GM23338 (cell line): ENCODE measurements at regions not wholly inside any gene's neighbourhood (a gene's known extent, or its start where the extent isn't known, plus 50 kb on each side); places are given as distances from the start of the nearest gene placed in this dataset.

Experiments used
- ATAC-seq: fragments of 200-7000 bp; cut with Tn5 transposase; 3 replicates; pipeline ENCODE4 v1.9.1; 2020
- DNase-seq: peaks from one replicate; pipeline ENCODE4 v3.0.0-alpha.2; 2015; ENCODE audit warnings: low spot score
- H2AFZ ChIP-seq: fragments of 200-600 bp; sonication (generic); 2 replicates; pipeline ENCODE4 v1.8.0; 2016; ENCODE audit warnings: antibody characterized with exemption, mild to moderate bottlenecking, moderate library complexity
- H3F3A ChIP-seq: fragments of 200-600 bp; sonication (generic); replicated peaks from 2 replicates; pipeline ENCODE4 v1.8.0; 2017; ENCODE audit warnings: antibody characterized with exemption, mixed run types, low read depth
- H3K27ac ChIP-seq: fragments of 200-600 bp; sonication (generic); 2 replicates; pipeline ENCODE4 v1.6.1; 2016; ENCODE audit warnings: low read depth
- H3K27me3 ChIP-seq: fragments of 200-600 bp; sonication (generic); 2 replicates; pipeline ENCODE4 v1.8.0; 2016; ENCODE audit warnings: mild to moderate bottlenecking, mixed run types, moderate library complexity; ENCODE audit not compliant: insufficient read depth
- H3K36me3 ChIP-seq: fragments of 200-600 bp; sonication (generic); 2 replicates; pipeline ENCODE4 v1.8.0; 2016; ENCODE audit warnings: mild to moderate bottlenecking; ENCODE audit not compliant: insufficient read depth
- H3K4me1 ChIP-seq: fragments of 200-600 bp; sonication (generic); 2 replicates; pipeline ENCODE4 v1.8.0; 2016; ENCODE audit warnings: mild to moderate bottlenecking, moderate library complexity; ENCODE audit not compliant: insufficient read depth
- H3K4me2 ChIP-seq: fragments of 200-600 bp; sonication (generic); 2 replicates; pipeline ENCODE4 v1.7.1; 2017; ENCODE audit warnings: mixed run types
- H3K4me3 ChIP-seq: fragments of 200-600 bp; sonication (generic); 2 replicates; pipeline ENCODE4 v1.6.1; 2016; ENCODE audit warnings: mixed run types
- H3K79me2 ChIP-seq: fragments of 200-600 bp; sonication (generic); replicated peaks from 2 replicates; pipeline ENCODE4 v1.8.0; 2017; ENCODE audit warnings: mild to moderate bottlenecking; ENCODE audit not compliant: insufficient read depth
- H3K9me2 ChIP-seq: fragments of 200-600 bp; sonication (generic); 2 replicates; pipeline ENCODE4 v1.8.0; 2017; ENCODE audit not compliant: insufficient read depth
- H4K20me1 ChIP-seq: fragments of 200-600 bp; sonication (generic); replicated peaks from 2 replicates; pipeline ENCODE4 v1.8.0; 2017; ENCODE audit warnings: mild to moderate bottlenecking; ENCODE audit not compliant: insufficient read depth
- H3K27ac Mint-ChIP-seq: 2 replicates; pipeline ENCODE4 v1.8.0; 2020; ENCODE audit warnings: inconsistent platforms, mild to moderate bottlenecking, moderate library complexity, mixed read lengths
- H3K27me3 Mint-ChIP-seq: 3 replicates; pipeline ENCODE4 v1.8.0; 2022; ENCODE audit warnings: low read depth, mild to moderate bottlenecking, moderate library complexity, mixed read lengths, inconsistent platforms; ENCODE audit not compliant: insufficient read depth, poor library complexity
- H3K36me3 Mint-ChIP-seq: 3 replicates; pipeline ENCODE4 v1.8.0; 2021; ENCODE audit warnings: low read depth, mild to moderate bottlenecking, inconsistent platforms, moderate library complexity, mixed read lengths
- H3K4me1 Mint-ChIP-seq: 3 replicates; pipeline ENCODE4 v1.8.0; 2020; ENCODE audit warnings: mild to moderate bottlenecking, inconsistent platforms, mixed read lengths
- H3K4me3 Mint-ChIP-seq: 3 replicates; pipeline ENCODE4 v1.8.0; 2021; ENCODE audit warnings: moderate library complexity, mild to moderate bottlenecking, inconsistent platforms, mixed read lengths
- H3K9me3 Mint-ChIP-seq: 3 replicates; pipeline ENCODE4 v1.8.0; 2020; ENCODE audit warnings: moderate library complexity, mild to moderate bottlenecking, inconsistent platforms, mixed read lengths
- CREB1 ChIP-seq: fragments of 250-450 bp; sonication (Bioruptor Pico); IDR thresholded peaks from 2 replicates; pipeline ENCODE4 v1.5.0; 2020; ENCODE audit warnings: low read depth, mild to moderate bottlenecking, moderate library complexity
- EZH2 ChIP-seq: fragments of 200-600 bp; sonication (generic); IDR thresholded peaks from one replicate; pipeline ENCODE4 v1.8.0; 2017; ENCODE audit warnings: antibody characterized with exemption, mild to moderate bottlenecking, low read depth; ENCODE audit not compliant: unreplicated experiment
- EZH2phosphoT487 ChIP-seq: fragments of 200-600 bp; sonication (generic); IDR thresholded peaks from one replicate; pipeline ENCODE4 v1.8.1; 2018; ENCODE audit warnings: antibody characterized with exemption; ENCODE audit not compliant: unreplicated experiment
- JUNB ChIP-seq: IDR thresholded peaks from one replicate; pipeline ENCODE4 v1.6.1; 2016; ENCODE audit warnings: antibody characterized with exemption; ENCODE audit not compliant: unreplicated experiment
- NANOG ChIP-seq: IDR thresholded peaks from 2 replicates; pipeline ENCODE4 v1.6.1; 2016; ENCODE audit warnings: antibody characterized with exemption, borderline replicate concordance
- POLR2AphosphoS5 ChIP-seq: IDR thresholded peaks from 2 replicates; pipeline ENCODE4 v1.6.1; 2016; ENCODE audit warnings: antibody characterized with exemption, low read depth
- STAT1 ChIP-seq: IDR thresholded peaks from one replicate; pipeline ENCODE4 v1.6.1; 2016; ENCODE audit warnings: antibody characterized with exemption; ENCODE audit not compliant: unreplicated experiment
- ZNF114 ChIP-seq: fragments of 250-450 bp; sonication (Bioruptor Pico); IDR thresholded peaks from 2 replicates; pipeline ENCODE4 v1.5.0; 2020; ENCODE audit warnings: mild to moderate bottlenecking, moderate library complexity
- ZNF331 ChIP-seq: fragments of 250-450 bp; sonication (Bioruptor Pico); IDR thresholded peaks from 2 replicates; pipeline ENCODE4 v1.5.0; 2020; ENCODE audit warnings: low read depth, mild to moderate bottlenecking, moderate library complexity
- TF ChIP-seq, protein P1 (sequence below): fragments of 250-450 bp; sonication (Bioruptor Pico); IDR thresholded peaks from 2 replicates; pipeline ENCODE4 v1.5.0; 2020; ENCODE audit warnings: mild to moderate bottlenecking, moderate library complexity
- TF ChIP-seq, protein P2 (sequence below): IDR thresholded peaks from one replicate; pipeline ENCODE4 v1.6.1; 2018; ENCODE audit warnings: antibody characterized with exemption; ENCODE audit not compliant: unreplicated experiment
- TF ChIP-seq, protein P3 (sequence below): IDR thresholded peaks from 2 replicates; pipeline ENCODE4 v1.6.1; 2016; ENCODE audit warnings: antibody characterized with exemption

DNA sequence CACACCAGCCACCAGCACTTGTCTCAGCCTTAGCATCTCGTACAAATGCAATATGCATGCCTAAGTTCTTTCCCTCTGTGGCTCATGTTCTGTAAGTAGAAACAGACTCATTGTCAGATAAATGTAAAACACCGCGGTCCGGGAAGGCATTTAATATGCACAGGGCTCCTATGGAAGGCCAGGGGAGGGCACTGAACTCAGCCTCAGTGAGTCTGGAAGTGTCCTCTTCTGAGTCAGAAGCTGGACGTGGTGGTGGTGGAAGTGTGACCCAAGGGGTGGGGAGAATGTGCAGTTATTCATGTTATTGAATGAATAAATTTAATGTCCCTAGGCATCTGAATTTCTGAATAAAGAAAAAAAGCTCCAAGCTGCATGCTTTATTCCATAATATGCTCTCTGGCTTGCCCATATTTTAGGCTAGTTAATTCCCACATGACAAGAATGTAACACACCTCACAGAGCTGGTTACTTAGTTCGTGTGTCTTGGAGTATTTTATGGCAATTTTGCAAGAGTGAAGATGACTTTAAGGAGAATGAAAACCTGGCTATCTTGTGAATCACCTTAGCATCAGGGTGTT is 193.1 kb upstream of the GATB start:
- no peaks in the 10 kb centered on the region for H3K36me3 ChIP-seq
- no peak overlapping the region for H3K27ac ChIP-seq
- no peaks in the 10 kb centered on the region for H3K27me3 ChIP-seq
- no peak for TF ChIP-seq NANOG
- no peak overlapping the region for H3K4me3 ChIP-seq
- Mint-ChIP-seq H3K4me1 (peaks cover 17% of the 10 kb centered on the region), H3K4me3 (no peak overlapping the region), H3K36me3 (no peaks in the 10 kb centered on the region), H3K9me3 (peaks cover 4% of the 10 kb centered on the region; the same call in 2 of the 3 replicates), H3K27ac (no peak overlapping the region), H3K27me3 (peaks cover 4% of the 10 kb centered on the region)
- ATAC-seq: no peak
- DNase-seq: no peak
- no peak overlapping the region for H3K4me2 ChIP-seq
- no peak overlapping the region for H2AFZ ChIP-seq
- no peaks in the 10 kb centered on the region for H3F3A ChIP-seq
- H3K79me2 ChIP-seq: no peaks in the 10 kb centered on the region
- H3K4me1 ChIP-seq: 0 out of 2 replicates have a peak, but pooled peaks cover 8% of the 10 kb centered on the region
- H4K20me1 ChIP-seq: no peaks in the 10 kb centered on the region
- H3K9me2 ChIP-seq: peaks cover 13% of the 10 kb centered on the region; the same call in 1 of the 2 replicates

DNA sequence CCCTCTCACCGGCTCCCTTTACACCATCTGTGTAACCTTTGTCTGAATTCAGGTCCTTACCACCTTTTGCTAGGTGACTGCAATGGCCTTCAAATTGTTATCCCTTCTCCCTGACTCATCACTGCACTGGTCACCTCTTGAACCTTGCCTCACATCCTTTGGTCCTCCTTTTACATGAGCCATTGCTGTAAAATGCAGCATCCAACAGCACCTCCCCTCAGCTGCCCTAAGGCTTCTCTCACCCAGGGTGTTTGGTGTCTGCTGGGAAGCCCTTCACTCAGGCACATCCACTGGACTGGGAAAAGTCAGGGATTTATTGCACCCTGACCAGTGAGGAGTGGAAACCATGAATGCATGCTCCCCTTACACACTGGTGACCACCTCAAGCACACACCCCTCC is 192.5 kb upstream of the GATB start:
- Histone ChIP-seq H4K20me1 (no peaks in the 10 kb centered on the region), H3K4me2 (no peak overlapping the region), H3K9me2 (peaks cover 12% of the 10 kb centered on the region; the same call in 1 of the 2 replicates), H3K27me3 (no peaks in the 10 kb centered on the region), H3K4me1 (0 out of 2 replicates have a peak, but pooled peaks cover 8% of the 10 kb centered on the region), H2AFZ (no peak overlapping the region), H3F3A (no peaks in the 10 kb centered on the region), H3K4me3 (no peak overlapping the region), H3K36me3 (peaks cover 1% of the 10 kb centered on the region; the same call in 1 of the 2 replicates), H3K79me2 (no peaks in the 10 kb centered on the region), H3K27ac (no peak overlapping the region)
- no peak for DNase-seq
- peaks cover 4% of the 10 kb centered on the region for H3K27me3 Mint-ChIP-seq
- H3K4me3 Mint-ChIP-seq: no peak overlapping the region
- H3K4me1 Mint-ChIP-seq: peaks cover 17% of the 10 kb centered on the region
- no peak for ATAC-seq
- H3K27ac Mint-ChIP-seq: no peak overlapping the region
- peaks cover 4% of the 10 kb centered on the region; the same call in 2 of the 3 replicates for H3K9me3 Mint-ChIP-seq
- H3K36me3 Mint-ChIP-seq: no peaks in the 10 kb centered on the region
- TF ChIP-seq NANOG: no peak
- no peak for TF ChIP-seq CREB1 (CRISPR knock-in tag)
- no peak for TF ChIP-seq ZNF114
- no peak for TF ChIP-seq EZH2
- no peak for TF ChIP-seq STAT1
- TF ChIP-seq ZNF331 (CRISPR knock-in tag): no peak
- TF ChIP-seq, protein P1, sequence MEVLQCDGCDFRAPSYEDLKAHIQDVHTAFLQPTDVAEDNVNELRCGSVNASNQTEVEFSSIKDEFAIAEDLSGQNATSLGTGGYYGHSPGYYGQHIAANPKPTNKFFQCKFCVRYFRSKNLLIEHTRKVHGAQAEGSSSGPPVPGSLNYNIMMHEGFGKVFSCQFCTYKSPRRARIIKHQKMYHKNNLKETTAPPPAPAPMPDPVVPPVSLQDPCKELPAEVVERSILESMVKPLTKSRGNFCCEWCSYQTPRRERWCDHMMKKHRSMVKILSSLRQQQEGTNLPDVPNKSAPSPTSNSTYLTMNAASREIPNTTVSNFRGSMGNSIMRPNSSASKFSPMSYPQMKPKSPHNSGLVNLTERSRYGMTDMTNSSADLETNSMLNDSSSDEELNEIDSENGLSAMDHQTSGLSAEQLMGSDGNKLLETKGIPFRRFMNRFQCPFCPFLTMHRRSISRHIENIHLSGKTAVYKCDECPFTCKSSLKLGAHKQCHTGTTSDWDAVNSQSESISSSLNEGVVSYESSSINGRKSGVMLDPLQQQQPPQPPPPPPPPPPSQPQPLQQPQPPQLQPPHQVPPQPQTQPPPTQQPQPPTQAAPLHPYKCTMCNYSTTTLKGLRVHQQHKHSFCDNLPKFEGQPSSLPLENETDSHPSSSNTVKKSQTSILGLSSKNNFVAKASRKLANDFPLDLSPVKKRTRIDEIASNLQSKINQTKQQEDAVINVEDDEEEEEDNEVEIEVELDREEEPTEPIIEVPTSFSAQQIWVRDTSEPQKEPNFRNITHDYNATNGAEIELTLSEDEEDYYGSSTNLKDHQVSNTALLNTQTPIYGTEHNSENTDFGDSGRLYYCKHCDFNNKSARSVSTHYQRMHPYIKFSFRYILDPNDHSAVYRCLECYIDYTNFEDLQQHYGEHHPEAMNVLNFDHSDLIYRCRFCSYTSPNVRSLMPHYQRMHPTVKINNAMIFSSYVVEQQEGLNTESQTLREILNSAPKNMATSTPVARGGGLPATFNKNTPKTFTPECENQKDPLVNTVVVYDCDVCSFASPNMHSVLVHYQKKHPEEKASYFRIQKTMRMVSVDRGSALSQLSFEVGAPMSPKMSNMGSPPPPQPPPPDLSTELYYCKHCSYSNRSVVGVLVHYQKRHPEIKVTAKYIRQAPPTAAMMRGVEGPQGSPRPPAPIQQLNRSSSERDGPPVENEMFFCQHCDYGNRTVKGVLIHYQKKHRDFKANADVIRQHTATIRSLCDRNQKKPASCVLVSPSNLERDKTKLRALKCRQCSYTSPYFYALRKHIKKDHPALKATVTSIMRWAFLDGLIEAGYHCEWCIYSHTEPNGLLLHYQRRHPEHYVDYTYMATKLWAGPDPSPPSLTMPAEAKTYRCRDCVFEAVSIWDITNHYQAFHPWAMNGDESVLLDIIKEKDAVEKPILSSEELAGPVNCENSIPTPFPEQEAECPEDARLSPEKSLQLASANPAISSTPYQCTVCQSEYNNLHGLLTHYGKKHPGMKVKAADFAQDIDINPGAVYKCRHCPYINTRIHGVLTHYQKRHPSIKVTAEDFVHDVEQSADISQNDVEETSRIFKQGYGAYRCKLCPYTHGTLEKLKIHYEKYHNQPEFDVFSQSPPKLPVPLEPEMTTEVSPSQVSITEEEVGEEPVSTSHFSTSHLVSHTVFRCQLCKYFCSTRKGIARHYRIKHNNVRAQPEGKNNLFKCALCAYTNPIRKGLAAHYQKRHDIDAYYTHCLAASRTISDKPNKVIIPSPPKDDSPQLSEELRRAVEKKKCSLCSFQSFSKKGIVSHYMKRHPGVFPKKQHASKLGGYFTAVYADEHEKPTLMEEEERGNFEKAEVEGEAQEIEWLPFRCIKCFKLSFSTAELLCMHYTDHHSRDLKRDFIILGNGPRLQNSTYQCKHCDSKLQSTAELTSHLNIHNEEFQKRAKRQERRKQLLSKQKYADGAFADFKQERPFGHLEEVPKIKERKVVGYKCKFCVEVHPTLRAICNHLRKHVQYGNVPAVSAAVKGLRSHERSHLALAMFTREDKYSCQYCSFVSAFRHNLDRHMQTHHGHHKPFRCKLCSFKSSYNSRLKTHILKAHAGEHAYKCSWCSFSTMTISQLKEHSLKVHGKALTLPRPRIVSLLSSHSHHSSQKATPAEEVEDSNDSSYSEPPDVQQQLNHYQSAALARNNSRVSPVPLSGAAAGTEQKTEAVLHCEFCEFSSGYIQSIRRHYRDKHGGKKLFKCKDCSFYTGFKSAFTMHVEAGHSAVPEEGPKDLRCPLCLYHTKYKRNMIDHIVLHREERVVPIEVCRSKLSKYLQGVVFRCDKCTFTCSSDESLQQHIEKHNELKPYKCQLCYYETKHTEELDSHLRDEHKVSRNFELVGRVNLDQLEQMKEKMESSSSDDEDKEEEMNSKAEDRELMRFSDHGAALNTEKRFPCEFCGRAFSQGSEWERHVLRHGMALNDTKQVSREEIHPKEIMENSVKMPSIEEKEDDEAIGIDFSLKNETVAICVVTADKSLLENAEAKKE (CRISPR knock-in tag): no peak
- TF ChIP-seq, protein P2, sequence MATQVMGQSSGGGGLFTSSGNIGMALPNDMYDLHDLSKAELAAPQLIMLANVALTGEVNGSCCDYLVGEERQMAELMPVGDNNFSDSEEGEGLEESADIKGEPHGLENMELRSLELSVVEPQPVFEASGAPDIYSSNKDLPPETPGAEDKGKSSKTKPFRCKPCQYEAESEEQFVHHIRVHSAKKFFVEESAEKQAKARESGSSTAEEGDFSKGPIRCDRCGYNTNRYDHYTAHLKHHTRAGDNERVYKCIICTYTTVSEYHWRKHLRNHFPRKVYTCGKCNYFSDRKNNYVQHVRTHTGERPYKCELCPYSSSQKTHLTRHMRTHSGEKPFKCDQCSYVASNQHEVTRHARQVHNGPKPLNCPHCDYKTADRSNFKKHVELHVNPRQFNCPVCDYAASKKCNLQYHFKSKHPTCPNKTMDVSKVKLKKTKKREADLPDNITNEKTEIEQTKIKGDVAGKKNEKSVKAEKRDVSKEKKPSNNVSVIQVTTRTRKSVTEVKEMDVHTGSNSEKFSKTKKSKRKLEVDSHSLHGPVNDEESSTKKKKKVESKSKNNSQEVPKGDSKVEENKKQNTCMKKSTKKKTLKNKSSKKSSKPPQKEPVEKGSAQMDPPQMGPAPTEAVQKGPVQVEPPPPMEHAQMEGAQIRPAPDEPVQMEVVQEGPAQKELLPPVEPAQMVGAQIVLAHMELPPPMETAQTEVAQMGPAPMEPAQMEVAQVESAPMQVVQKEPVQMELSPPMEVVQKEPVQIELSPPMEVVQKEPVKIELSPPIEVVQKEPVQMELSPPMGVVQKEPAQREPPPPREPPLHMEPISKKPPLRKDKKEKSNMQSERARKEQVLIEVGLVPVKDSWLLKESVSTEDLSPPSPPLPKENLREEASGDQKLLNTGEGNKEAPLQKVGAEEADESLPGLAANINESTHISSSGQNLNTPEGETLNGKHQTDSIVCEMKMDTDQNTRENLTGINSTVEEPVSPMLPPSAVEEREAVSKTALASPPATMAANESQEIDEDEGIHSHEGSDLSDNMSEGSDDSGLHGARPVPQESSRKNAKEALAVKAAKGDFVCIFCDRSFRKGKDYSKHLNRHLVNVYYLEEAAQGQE: no peak
- TF ChIP-seq EZH2phosphoT487: no peak
- TF ChIP-seq, protein P3, sequence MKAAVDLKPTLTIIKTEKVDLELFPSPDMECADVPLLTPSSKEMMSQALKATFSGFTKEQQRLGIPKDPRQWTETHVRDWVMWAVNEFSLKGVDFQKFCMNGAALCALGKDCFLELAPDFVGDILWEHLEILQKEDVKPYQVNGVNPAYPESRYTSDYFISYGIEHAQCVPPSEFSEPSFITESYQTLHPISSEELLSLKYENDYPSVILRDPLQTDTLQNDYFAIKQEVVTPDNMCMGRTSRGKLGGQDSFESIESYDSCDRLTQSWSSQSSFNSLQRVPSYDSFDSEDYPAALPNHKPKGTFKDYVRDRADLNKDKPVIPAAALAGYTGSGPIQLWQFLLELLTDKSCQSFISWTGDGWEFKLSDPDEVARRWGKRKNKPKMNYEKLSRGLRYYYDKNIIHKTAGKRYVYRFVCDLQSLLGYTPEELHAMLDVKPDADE: no peak
- TF ChIP-seq JUNB: no peak
- no peak for TF ChIP-seq POLR2AphosphoS5
